Cardiac muscle cell (in vitro differentiated cells and primary cell): ENCODE measurements at regions not wholly inside any gene's neighbourhood (a gene's known extent, or its start where the extent isn't known, plus 50 kb on each side); places are given as distances from the start of the nearest gene placed in this dataset.
"Not testable (repeated sequence)": the region's sequence is repeated elsewhere in the genome, so short reads cannot be mapped to it uniquely, and the experiment has no call there.

Experiments used
- DNase-seq, 2 donors: peaks; one replicate each; pipeline versions ENCODE4 v3.0.0 to v3.0.0-alpha.2; 2010 to 2017; ENCODE audit warnings: low read depth in 1 of 2, low spot score in 1 of 2
- H3K27ac ChIP-seq: fragments of 200-600 bp; sonication (generic); 2 replicates; pipeline ENCODE4 v1.5.1; 2016
- H3K27me3 ChIP-seq: fragments of 200-600 bp; sonication (generic); 2 replicates; pipeline ENCODE4 v1.6.0; 2016; ENCODE audit warnings: control low read depth
- H3K36me3 ChIP-seq: fragments of 200-600 bp; sonication (generic); 2 replicates; pipeline ENCODE4 v1.5.1; 2016; ENCODE audit warnings: control low read depth
- H3K4me1 ChIP-seq: fragments of 200-600 bp; sonication (generic); 2 replicates; pipeline ENCODE4 v1.8.1; 2017; ENCODE audit warnings: low read depth, mild to moderate bottlenecking, mixed run types
- H3K4me3 ChIP-seq: fragments of 200-600 bp; sonication (generic); 2 replicates; pipeline ENCODE4 v1.5.1; 2016; ENCODE audit warnings: mild to moderate bottlenecking
- H3K9me3 ChIP-seq: fragments of 200-600 bp; sonication (generic); 2 replicates; pipeline ENCODE4 v1.5.1; 2017; ENCODE audit warnings: low read depth, mild to moderate bottlenecking, control low read depth
- TF ChIP-seq, protein P1 (sequence below): IDR thresholded peaks from 2 replicates; pipeline ENCODE4 v1.5.1; 2012; ENCODE audit warnings: low read depth, mild to moderate bottlenecking, low read length

DNA sequence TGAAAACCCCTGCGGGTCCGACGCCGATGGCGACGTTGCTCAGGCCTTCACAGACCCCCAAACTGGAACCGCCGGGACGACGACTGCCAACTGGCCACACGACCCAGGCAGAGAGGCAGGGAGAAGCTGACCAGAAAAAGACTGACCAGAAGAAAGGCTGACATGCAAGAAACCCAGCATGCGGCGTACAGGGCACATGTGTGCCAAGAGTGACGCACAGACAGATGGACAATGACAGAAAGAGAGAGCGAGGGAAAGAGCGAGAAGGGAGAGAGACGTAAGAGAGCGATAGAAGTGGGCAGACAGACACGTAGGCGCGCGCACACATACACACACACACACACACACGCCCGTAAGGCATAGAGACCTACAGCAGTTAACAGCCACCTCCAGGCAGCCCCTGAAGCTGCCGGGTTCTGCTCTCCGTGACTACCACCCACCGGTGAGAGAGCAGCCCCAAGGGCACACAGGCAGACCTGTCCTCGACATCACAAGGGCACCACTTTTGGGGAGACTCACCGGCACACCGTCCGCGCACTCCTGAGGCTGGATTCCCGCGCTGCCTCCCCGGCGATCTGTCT lies 67.2 kb upstream of the ZNF527 start:
- TF ChIP-seq, protein P1, sequence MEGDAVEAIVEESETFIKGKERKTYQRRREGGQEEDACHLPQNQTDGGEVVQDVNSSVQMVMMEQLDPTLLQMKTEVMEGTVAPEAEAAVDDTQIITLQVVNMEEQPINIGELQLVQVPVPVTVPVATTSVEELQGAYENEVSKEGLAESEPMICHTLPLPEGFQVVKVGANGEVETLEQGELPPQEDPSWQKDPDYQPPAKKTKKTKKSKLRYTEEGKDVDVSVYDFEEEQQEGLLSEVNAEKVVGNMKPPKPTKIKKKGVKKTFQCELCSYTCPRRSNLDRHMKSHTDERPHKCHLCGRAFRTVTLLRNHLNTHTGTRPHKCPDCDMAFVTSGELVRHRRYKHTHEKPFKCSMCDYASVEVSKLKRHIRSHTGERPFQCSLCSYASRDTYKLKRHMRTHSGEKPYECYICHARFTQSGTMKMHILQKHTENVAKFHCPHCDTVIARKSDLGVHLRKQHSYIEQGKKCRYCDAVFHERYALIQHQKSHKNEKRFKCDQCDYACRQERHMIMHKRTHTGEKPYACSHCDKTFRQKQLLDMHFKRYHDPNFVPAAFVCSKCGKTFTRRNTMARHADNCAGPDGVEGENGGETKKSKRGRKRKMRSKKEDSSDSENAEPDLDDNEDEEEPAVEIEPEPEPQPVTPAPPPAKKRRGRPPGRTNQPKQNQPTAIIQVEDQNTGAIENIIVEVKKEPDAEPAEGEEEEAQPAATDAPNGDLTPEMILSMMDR, result no peak
- Histone ChIP-seq H3K4me3 (peak overlapping the region; percentile 55), H3K27ac (no peak overlapping the region), H3K4me1 (no peaks in the 10 kb centered on the region), H3K27me3 (no peaks in the 10 kb centered on the region), H3K9me3 (no peaks in the 10 kb centered on the region), H3K36me3 (no peaks in the 10 kb centered on the region)
- peak in 1 of 2 donors; percentile 5 for DNase-seq

DNA sequence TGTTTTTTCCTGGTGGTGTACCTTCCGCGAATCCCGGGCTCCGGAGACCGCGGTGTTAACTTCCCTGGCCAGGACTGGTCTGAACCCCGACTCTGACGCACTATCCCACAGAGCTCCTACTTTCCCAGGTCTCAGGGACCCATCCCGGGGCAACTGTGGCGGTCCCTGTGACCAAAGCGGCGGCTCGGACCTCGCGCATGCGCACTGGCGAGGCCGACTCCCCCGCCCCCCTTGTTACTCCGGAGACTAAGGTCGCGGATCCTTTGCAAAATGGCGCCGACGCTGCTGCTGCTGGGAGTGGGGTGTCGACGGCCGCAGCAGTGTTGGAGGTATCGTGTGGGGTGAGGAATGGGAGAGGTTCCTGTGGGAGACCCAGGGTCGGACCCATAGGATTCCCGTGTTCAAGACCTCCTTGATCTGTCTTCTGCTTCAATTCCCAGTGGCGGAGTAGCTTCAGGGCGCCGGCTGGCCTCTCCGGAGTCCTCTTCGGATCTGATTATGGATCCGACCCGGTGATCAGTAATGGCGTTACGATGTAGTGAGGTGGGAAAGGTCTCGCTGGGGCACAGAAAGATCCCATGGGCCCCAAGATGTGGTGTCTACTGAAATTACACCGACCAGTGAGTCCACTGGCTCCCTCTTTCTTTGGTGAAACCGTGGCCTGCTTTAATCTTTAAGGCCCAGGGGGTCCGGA lies 66.6 kb upstream of the ZNF527 start:
- no peaks in the 10 kb centered on the region for H3K36me3 ChIP-seq
- H3K9me3 ChIP-seq, result no peaks in the 10 kb centered on the region
- DNase-seq, result peak in 1 of 2 donors; percentile 81
- TF ChIP-seq, protein P1, result no peak
- no peaks in the 10 kb centered on the region for H3K27me3 ChIP-seq
- no peak overlapping the region for H3K27ac ChIP-seq
- H3K4me1 ChIP-seq, result no peaks in the 10 kb centered on the region
- peak overlapping the region; percentile 55 for H3K4me3 ChIP-seq

DNA sequence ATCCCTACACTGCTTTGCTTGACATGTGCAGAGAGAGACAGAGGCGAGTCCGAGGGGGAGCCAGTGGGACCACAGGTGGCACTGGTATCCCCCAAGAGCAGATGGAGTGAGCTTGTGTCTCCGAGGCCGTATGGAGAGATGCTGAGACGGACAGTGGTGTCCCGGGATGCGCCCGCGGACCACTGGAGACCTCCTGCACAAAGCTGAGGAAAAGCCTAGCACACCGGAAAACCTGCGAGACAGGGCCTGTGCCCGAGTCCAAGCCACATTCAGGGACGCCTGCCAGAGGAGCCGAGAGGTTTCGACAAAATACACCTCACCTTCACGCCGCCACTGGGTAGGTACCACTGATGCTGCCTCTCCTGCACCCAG lies 66.0 kb upstream of the ZNF527 start:
- Histone ChIP-seq H3K4me1 (no peaks in the 10 kb centered on the region), H3K4me3 (no peak overlapping the region), H3K36me3 (no peaks in the 10 kb centered on the region), H3K9me3 (no peaks in the 10 kb centered on the region), H3K27ac (no peak overlapping the region), H3K27me3 (no peaks in the 10 kb centered on the region)
- TF ChIP-seq, protein P1, result no peak
- no peak for DNase-seq

DNA sequence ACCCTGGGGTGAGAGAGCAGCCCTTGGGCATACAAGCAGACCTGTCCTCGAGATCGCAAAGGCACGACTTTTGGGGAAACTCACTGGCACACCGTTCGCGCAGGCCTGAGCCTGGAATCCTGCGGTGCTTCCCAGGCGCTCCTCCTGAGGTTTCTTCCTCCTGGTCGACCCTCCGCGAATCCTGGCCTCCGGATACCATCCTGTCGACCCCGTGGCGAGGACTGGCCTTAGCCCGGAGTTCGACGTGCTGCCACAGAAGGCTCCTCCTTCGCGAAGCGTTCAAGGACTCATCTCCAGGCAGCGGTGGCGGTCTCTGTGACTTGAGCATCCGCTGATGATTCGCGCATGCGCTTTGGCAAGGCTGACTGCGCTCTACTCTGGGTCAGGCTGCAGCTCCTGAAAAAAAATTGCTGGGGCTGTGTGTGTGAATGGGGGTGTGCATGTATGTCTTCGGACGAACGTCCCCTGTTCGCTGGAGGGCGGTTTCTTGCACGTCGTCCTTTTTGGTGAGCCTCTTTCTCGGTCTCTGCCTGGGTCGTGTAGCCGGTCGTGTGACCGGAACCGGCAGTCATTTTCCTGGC lies 64.4 kb upstream of the ZNF527 start:
- DNase-seq, result no peak
- Histone ChIP-seq H3K27me3 (no peaks in the 10 kb centered on the region), H3K4me1 (no peaks in the 10 kb centered on the region), H3K36me3 (no peaks in the 10 kb centered on the region), H3K27ac (no peak overlapping the region), H3K9me3 (no peaks in the 10 kb centered on the region), H3K4me3 (no peak overlapping the region)
- TF ChIP-seq, protein P1, result no peak

DNA sequence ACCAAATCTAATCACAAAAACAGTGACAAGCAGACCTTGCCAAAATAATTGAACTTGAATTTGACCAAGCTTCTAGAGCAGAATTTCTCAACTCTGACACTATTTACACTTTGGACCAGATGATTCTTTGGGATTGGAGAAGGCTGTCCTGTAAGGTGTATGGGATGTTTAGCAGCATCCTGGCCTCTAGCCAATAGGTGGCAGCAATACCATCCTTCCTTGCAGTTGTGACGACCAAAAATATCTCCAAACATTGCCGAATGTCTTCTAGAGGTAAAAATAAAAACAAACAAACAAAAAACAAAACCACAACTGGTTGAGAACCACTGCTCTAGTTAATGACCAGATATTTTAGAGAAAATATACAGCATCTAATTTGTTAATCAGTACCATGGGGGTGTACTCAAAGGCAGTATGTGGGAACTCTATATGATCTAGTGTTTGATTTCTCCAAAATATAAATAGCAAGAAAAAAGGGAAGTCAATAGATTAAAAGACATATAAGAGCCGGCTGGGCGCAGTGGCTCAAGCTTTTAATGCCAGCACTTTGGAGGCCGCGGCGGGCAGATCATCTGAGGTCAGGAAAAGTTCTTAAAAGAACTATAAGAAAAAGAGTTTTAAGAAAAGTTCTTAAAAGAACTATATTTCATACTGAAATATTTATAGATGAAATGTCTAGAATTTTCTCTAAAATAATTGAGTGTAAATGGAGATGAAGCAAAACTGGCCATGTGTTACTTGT lies 60.9 kb upstream of the ZNF527 start:
- no peaks in the 10 kb centered on the region for H3K9me3 ChIP-seq
- H3K36me3 ChIP-seq, result no peaks in the 10 kb centered on the region
- TF ChIP-seq, protein P1, result no peak
- H3K4me1 ChIP-seq, result peaks cover 6% of the 10 kb centered on the region
- peak in 1 of 2 donors; percentile 55 for DNase-seq
- no peak overlapping the region for H3K4me3 ChIP-seq
- no peak overlapping the region for H3K27ac ChIP-seq
- H3K27me3 ChIP-seq, result no peaks in the 10 kb centered on the region

DNA sequence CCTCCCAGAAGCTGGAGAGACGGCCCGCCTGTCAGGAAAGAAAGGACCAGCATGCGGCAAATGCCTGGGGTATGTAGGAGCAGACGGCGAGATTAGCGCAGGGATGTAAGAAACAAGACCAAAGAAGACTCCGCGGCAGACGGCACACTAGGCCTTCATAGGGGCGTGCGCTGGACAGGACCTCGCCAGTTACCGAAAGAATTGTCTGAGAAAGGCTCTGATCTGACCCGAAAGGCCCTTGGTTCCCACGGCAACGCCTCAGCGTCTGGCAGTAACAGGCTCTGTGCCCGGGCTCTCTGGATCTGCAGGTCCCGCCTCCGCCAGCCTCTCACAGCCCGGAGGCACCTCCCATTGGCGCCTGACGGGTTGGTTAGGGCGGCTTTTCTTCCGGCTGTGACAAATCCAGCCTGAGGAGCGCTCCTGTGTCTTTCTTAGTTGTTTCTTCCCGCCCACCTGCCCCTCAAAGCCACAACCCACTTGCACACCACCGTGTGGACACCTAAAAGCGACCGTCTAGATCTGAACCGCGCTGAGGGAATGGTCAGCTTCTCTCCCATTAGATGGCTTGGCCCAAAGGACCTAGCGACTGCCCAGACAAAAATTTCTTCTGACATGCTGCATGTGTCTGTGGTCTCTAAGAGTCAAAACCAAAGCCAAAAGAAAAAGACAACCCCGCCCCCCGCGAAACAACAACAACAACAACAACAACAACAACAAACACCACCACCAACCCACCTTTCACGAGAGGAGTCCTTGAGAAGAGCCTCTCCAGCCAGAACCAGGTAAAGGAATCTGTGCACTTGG lies 58.2 kb upstream of the ZNF527 start:
- peak overlapping the region; percentile 58 for H3K27ac ChIP-seq
- H3K27me3 ChIP-seq, H3K36me3 ChIP-seq, H3K4me1 ChIP-seq, H3K9me3 ChIP-seq: not testable (repeated sequence)
- peak overlapping the region; percentile 34 for H3K4me3 ChIP-seq
- peak; percentile 55 to 73 for DNase-seq
